ENCODE measurements at regions not wholly inside any gene's neighbourhood (a gene's known extent, or its start where the extent isn't known, plus 50 kb on each side); places are given as distances from the start of the nearest gene placed in this dataset.

- Histone ChIP-seq H3K4ac (ENCODE audit: low read depth in 1 of 2, low read length in 2 of 2) (no peak overlapping the region), H3K79me1 (replicated peaks; ENCODE audit: low read length, poor library complexity, severe bottlenecking) (no peaks in the 10 kb centered on the region), H2BK12ac (ENCODE audit: low read length in 2 of 2) (no peak overlapping the region), H3K27ac (ENCODE audit: low read length, poor library complexity, severe bottlenecking) (peak overlapping the region; percentile 72), H3K9ac (ENCODE audit: low read length) (no peak overlapping the region), H2AK5ac (ENCODE audit: low read length, severe bottlenecking) (no peak overlapping the region), H2AFZ (ENCODE audit: low read depth, low read length) (no peak overlapping the region), H3K14ac (ENCODE audit: low read length in 2 of 2) (no peak overlapping the region), H4K8ac (ENCODE audit: low read length) (no peak overlapping the region), H3K4me2 (ENCODE audit: low read length, poor library complexity, severe bottlenecking) (no peak overlapping the region), H3K23ac (ENCODE audit: low read length in 2 of 2) (no peak overlapping the region), H3K27me3 (ENCODE audit: control insufficient read depth in 1 of 2, insufficient read depth in 1 of 2, low read length in 2 of 2) (no peaks in the 10 kb centered on the region), H3K18ac (ENCODE audit: low read depth in 1 of 2, low read length in 2 of 2) (no peak overlapping the region), H3K4me3 (ENCODE audit: insufficient read depth in 1 of 2, low read depth in 1 of 2, low read length in 2 of 2) (no peak overlapping the region), H2BK15ac (ENCODE audit: low read depth, poor library complexity, severe bottlenecking) (no peak overlapping the region), H2BK5ac (ENCODE audit: low read depth, low read length, poor library complexity, severe bottlenecking) (no peak overlapping the region), H3K4me1 (ENCODE audit: control insufficient read depth, insufficient read depth, low read depth, low read length) (peaks cover 3% of the 10 kb centered on the region), H3K9me3 (ENCODE audit: control insufficient read depth, low read length) (peaks cover 36% of the 10 kb centered on the region), H4K91ac (ENCODE audit: low read length) (no peak overlapping the region), H2BK120ac (ENCODE audit: low read depth, low read length) (no peak overlapping the region), H3K36me3 (ENCODE audit: control insufficient read depth in 1 of 2, insufficient read depth in 2 of 2, low read depth in 1 of 2, low read length in 2 of 2) (no peaks in the 10 kb centered on the region)
- DNase-seq: peak; percentile 18
- no CpG with 5 or more reads among the region's 1 CpG for WGBS
Observed at GRCh38 chr2:234640657-234641056, 143.8 kb upstream of the ARL4C start.

DNA sequence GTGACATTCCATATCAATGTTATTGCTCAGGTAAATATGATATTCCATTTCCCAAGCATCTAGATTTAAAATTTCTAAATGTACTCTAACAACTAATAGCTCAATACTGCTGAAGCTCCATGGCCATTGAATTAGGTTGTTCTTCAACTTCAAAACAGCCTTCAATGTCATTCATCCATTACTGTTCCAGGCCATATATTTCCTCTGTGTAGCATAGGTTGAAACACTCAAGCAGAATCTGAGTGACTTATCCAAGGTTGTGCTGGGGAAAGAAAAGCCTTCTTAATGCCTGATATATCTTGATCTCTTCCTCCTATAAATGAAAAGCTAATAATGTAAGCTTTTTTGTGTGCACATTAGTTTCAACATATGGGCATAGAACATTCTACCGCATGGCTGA is 142.1 kb upstream of the ARL4C start:
- 100% methylated on average over 1 of the region's 1 CpG for WGBS
- Histone ChIP-seq H3K27ac (ENCODE audit: low read length, poor library complexity, severe bottlenecking) (no peak overlapping the region), H2BK12ac (ENCODE audit: low read length in 2 of 2) (no peak overlapping the region), H2BK5ac (ENCODE audit: low read depth, low read length, poor library complexity, severe bottlenecking) (no peak overlapping the region), H2AFZ (ENCODE audit: low read depth, low read length) (no peak overlapping the region), H3K27me3 (ENCODE audit: control insufficient read depth in 1 of 2, insufficient read depth in 1 of 2, low read length in 2 of 2) (no peaks in the 10 kb centered on the region), H3K23ac (ENCODE audit: low read length in 2 of 2) (no peak overlapping the region), H4K91ac (ENCODE audit: low read length) (no peak overlapping the region), H2AK5ac (ENCODE audit: low read length, severe bottlenecking) (peak overlapping the region; percentile 62), H4K8ac (ENCODE audit: low read length) (no peak overlapping the region), H3K18ac (ENCODE audit: low read depth in 1 of 2, low read length in 2 of 2) (no peak overlapping the region), H3K4me1 (ENCODE audit: control insufficient read depth, insufficient read depth, low read depth, low read length) (peaks cover 4% of the 10 kb centered on the region), H3K4me2 (ENCODE audit: low read length, poor library complexity, severe bottlenecking) (no peak overlapping the region), H3K4ac (ENCODE audit: low read depth in 1 of 2, low read length in 2 of 2) (no peak overlapping the region), H3K9ac (ENCODE audit: low read length) (no peak overlapping the region), H3K9me3 (ENCODE audit: control insufficient read depth, low read length) (peaks cover 27% of the 10 kb centered on the region), H3K79me1 (replicated peaks; ENCODE audit: low read length, poor library complexity, severe bottlenecking) (no peaks in the 10 kb centered on the region), H2BK120ac (ENCODE audit: low read depth, low read length) (no peak overlapping the region), H3K14ac (ENCODE audit: low read length in 2 of 2) (no peak overlapping the region), H3K36me3 (ENCODE audit: control insufficient read depth in 1 of 2, insufficient read depth in 2 of 2, low read depth in 1 of 2, low read length in 2 of 2) (no peaks in the 10 kb centered on the region), H2BK15ac (ENCODE audit: low read depth, poor library complexity, severe bottlenecking) (no peak overlapping the region), H3K4me3 (ENCODE audit: insufficient read depth in 1 of 2, low read depth in 1 of 2, low read length in 2 of 2) (no peak overlapping the region)
- DNase-seq: no peak

DNA sequence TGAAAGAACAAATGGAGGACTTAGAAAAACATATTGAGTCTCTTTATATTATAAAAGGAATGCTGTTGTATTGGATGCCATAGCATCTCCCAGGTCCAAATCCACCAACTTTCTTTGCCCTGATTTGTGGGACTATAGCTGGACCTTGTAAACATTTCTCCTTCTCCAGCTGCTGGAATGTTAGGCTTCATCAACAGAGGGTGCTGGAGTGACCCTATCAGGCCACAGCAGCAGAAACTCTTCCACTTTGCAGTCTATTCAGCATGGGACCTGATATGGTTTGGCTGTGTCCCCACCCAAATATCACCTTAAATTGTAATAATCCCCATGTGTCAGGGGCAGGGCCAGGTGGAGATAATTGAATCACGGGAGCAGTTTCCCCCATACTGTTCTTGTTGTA is 138.4 kb upstream of the ARL4C start:
- Histone ChIP-seq H2AFZ (ENCODE audit: low read depth, low read length) (no peak overlapping the region), H3K27ac (ENCODE audit: low read length, poor library complexity, severe bottlenecking) (no peak overlapping the region), H3K9ac (ENCODE audit: low read length) (no peak overlapping the region), H2AK5ac (ENCODE audit: low read length, severe bottlenecking) (peak overlapping the region; percentile 77), H2BK15ac (ENCODE audit: low read depth, poor library complexity, severe bottlenecking) (no peak overlapping the region), H3K4me1 (ENCODE audit: control insufficient read depth, insufficient read depth, low read depth, low read length) (peaks cover 16% of the 10 kb centered on the region), H4K91ac (ENCODE audit: low read length) (no peak overlapping the region), H3K9me3 (ENCODE audit: control insufficient read depth, low read length) (no peaks in the 10 kb centered on the region), H3K4me3 (ENCODE audit: insufficient read depth in 1 of 2, low read depth in 1 of 2, low read length in 2 of 2) (no peak overlapping the region), H3K23ac (ENCODE audit: low read length in 2 of 2) (no peak overlapping the region), H2BK120ac (ENCODE audit: low read depth, low read length) (no peak overlapping the region), H4K8ac (ENCODE audit: low read length) (no peak overlapping the region), H3K14ac (ENCODE audit: low read length in 2 of 2) (no peak overlapping the region), H3K36me3 (ENCODE audit: control insufficient read depth in 1 of 2, insufficient read depth in 2 of 2, low read depth in 1 of 2, low read length in 2 of 2) (no peaks in the 10 kb centered on the region), H3K4me2 (ENCODE audit: low read length, poor library complexity, severe bottlenecking) (no peak overlapping the region), H2BK5ac (ENCODE audit: low read depth, low read length, poor library complexity, severe bottlenecking) (no peak overlapping the region), H3K18ac (ENCODE audit: low read depth in 1 of 2, low read length in 2 of 2) (peak overlapping the region in 1 of 2 experiments; percentile 9), H3K4ac (ENCODE audit: low read depth in 1 of 2, low read length in 2 of 2) (no peak overlapping the region), H3K27me3 (ENCODE audit: control insufficient read depth in 1 of 2, insufficient read depth in 1 of 2, low read length in 2 of 2) (peaks cover 0 to 11% of the 10 kb centered on the region in 2 experiments), H2BK12ac (ENCODE audit: low read length in 2 of 2) (no peak overlapping the region), H3K79me1 (replicated peaks; ENCODE audit: low read length, poor library complexity, severe bottlenecking) (no peaks in the 10 kb centered on the region)
- WGBS: no CpG with 5 or more reads among the region's 1 CpG
- DNase-seq: peak; percentile 17

DNA sequence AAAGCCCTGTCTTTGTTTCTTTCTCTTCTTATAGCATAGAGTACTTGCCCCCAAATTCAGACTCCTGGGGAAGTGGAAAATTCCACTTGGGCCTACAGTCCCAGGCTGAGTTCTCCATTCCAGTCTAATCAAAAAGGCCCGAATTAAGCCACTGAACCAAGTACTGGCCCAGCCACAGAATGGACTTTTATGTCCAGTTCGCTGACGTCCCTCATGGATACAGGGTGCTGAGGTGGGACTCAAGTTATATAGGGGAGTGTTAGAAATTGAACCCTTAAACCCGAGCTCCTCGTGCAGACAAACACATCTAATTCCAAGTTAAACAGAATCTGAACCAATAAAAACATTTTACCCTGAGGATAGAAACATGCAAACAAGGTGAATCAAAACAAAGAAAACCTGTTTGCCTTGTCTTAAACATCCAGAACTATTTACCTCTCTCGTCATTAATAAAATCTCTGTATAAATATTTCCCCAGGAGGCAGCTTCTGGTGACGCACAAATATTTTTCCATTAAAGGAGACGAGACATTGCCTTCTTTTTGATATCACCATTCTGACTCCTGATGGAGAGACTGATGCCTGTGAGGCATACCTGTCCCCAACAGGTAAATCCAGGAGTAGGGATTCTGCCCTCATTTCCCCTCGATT is 136.8 kb upstream of the ARL4C start:
- no peak overlapping the region for H3K9ac ChIP-seq (ENCODE audit: low read length)
- H2AK5ac ChIP-seq (ENCODE audit: low read length, severe bottlenecking): peak overlapping the region; percentile 99
- no peaks in the 10 kb centered on the region for H3K9me3 ChIP-seq (ENCODE audit: control insufficient read depth, low read length)
- H3K27ac ChIP-seq (ENCODE audit: low read length, poor library complexity, severe bottlenecking): peak overlapping the region; percentile 98
- H3K4me3 ChIP-seq (ENCODE audit: insufficient read depth in 1 of 2, low read depth in 1 of 2, low read length in 2 of 2): no peak overlapping the region
- H3K4me1 ChIP-seq (ENCODE audit: control insufficient read depth, insufficient read depth, low read depth, low read length): peaks cover 15% of the 10 kb centered on the region
- no peak overlapping the region for H3K4me2 ChIP-seq (ENCODE audit: low read length, poor library complexity, severe bottlenecking)
- H2AFZ ChIP-seq (ENCODE audit: low read depth, low read length): no peak overlapping the region
- no peak overlapping the region for H2BK120ac ChIP-seq (ENCODE audit: low read depth, low read length)
- H2BK5ac ChIP-seq (ENCODE audit: low read depth, low read length, poor library complexity, severe bottlenecking): peak overlapping the region; percentile 33
- H3K4ac ChIP-seq (ENCODE audit: low read depth in 1 of 2, low read length in 2 of 2): peak overlapping the region; percentile 47 to 76
- H3K36me3 ChIP-seq (ENCODE audit: control insufficient read depth in 1 of 2, insufficient read depth in 2 of 2, low read depth in 1 of 2, low read length in 2 of 2): no peaks in the 10 kb centered on the region
- H3K14ac ChIP-seq (ENCODE audit: low read length in 2 of 2): peak overlapping the region in 1 of 2 experiments; percentile 24
- H4K91ac ChIP-seq (ENCODE audit: low read length): no peak overlapping the region
- WGBS: 93% methylated on average over 7 of the region's 9 CpGs
- DNase-seq: no peak
- peak overlapping the region in 1 of 2 experiments; percentile 85 for H2BK12ac ChIP-seq (ENCODE audit: low read length in 2 of 2)
- no peak overlapping the region for H4K8ac ChIP-seq (ENCODE audit: low read length)
- H3K23ac ChIP-seq (ENCODE audit: low read length in 2 of 2): no peak overlapping the region
- H2BK15ac ChIP-seq (ENCODE audit: low read depth, poor library complexity, severe bottlenecking): no peak overlapping the region
- peak overlapping the region; percentile 26 to 58 for H3K18ac ChIP-seq (ENCODE audit: low read depth in 1 of 2, low read length in 2 of 2)
- H3K79me1 ChIP-seq (replicated peaks; ENCODE audit: low read length, poor library complexity, severe bottlenecking): no peaks in the 10 kb centered on the region
- H3K27me3 ChIP-seq (ENCODE audit: control insufficient read depth in 1 of 2, insufficient read depth in 1 of 2, low read length in 2 of 2): peaks cover 0 to 11% of the 10 kb centered on the region in 2 experiments

Measured in mesenchymal stem cell (in vitro differentiated cells and primary cell).